ENCODE measurements at regions not wholly inside any gene's neighbourhood (a gene's known extent, or its start where the extent isn't known, plus 50 kb on each side); places are given as distances from the start of the nearest gene placed in this dataset.

DNA sequence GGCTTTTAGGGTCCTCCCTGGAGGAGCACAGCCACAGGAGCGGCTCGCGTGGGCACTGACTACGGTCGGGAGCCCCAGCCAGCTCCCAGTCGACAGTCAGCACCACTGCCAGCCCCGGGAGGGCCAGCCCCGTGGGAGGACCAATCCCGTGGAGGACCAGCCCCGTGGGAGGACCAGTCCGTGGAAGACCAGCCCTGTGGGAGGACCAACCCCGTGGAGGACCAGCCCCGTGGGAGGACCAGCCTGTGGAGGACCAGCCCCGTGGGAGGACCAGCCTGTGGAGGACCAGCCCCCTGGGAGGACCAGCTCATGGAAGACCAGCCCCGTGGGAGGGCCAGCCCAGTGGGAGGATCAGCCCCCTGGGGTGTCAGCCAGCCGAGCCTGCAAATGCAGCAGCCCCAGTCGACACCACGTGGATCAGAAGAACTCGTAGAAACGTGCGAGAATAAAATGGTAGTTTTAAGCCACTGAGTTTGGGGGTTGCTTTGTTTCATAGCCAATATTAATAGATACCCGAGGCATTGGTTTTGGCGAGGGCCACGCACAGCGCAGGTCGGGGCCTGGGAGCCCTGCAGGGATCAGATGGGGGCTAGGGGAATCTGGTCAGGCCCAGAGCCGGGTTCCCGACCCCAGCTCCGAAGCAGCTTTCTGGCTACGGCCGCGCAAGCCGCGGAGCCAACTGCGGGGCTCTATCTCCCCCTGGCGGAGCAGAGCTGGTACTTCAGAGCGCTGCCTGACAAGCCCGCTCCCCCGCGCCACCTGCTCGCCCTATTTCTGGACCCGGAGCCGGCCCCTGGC, 73.0 kb downstream of the TEX51 start:
- POLR2A ChIA-PET, result interaction anchor here (0.6 kb wide), 1 partner anchor 822 kb away, joined by 7 read pairs; no protein-coding TSS in a partner anchor
- CTCF ChIA-PET, result interaction anchor here (0.6 to 2.0 kb wide), 25 partner anchors 8 to 314 kb away, joined by 3 to 18 read pairs (median 3); no protein-coding TSS in a partner anchor
- dilution Hi-C loops (cut with MboI; ENCODE audit: extremely low pct_ligation_motif_present, low sequenced_read_pairs) (no loop called here), intact Hi-C loops (cut with micrococcal nuclease) (loop anchor here (1.0 kb wide), 1 partner anchor 79 kb away; no protein-coding TSS in a partner anchor)
- H2AFZ ChIP-seq (ENCODE audit: low read depth, low read length), result peak overlapping the region; percentile 75
- peak overlapping the region; percentile 42 for H3K4me2 ChIP-seq (ENCODE audit: insufficient read depth, low read length)
- no peaks in the 10 kb centered on the region for H3K4me1 ChIP-seq (ENCODE audit: control insufficient read depth, extremely low read depth, insufficient read depth, low read length)
- DNase-seq (ENCODE audit: low read depth, low spot score) (peak; percentile 63), FAIRE-seq (peak; percentile 68)
- no peak overlapping the region for H3K27ac ChIP-seq (ENCODE audit: insufficient read depth, low read depth, low read length)
- no peaks in the 10 kb centered on the region for H3K79me2 ChIP-seq (ENCODE audit: control insufficient read depth, insufficient read depth, low read length)
- H3K36me3 ChIP-seq (ENCODE audit: control insufficient read depth in 2 of 2, extremely low read depth in 1 of 2, insufficient read depth in 2 of 2, low read length in 2 of 2), result no peaks in the 10 kb centered on the region
- H3K9me3 ChIP-seq (replicated peaks; ENCODE audit: control insufficient read depth, insufficient read depth, low read length), result no peaks in the 10 kb centered on the region
- no TSS peak for BruUV-seq (replicated peaks)
- no peak for TF ChIP-seq POLR2A (IDR thresholded peaks at IDR 0.05; ENCODE audit: low read depth, low read length)
- TF ChIP-seq, protein P1, sequence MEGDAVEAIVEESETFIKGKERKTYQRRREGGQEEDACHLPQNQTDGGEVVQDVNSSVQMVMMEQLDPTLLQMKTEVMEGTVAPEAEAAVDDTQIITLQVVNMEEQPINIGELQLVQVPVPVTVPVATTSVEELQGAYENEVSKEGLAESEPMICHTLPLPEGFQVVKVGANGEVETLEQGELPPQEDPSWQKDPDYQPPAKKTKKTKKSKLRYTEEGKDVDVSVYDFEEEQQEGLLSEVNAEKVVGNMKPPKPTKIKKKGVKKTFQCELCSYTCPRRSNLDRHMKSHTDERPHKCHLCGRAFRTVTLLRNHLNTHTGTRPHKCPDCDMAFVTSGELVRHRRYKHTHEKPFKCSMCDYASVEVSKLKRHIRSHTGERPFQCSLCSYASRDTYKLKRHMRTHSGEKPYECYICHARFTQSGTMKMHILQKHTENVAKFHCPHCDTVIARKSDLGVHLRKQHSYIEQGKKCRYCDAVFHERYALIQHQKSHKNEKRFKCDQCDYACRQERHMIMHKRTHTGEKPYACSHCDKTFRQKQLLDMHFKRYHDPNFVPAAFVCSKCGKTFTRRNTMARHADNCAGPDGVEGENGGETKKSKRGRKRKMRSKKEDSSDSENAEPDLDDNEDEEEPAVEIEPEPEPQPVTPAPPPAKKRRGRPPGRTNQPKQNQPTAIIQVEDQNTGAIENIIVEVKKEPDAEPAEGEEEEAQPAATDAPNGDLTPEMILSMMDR (IDR thresholded peaks at IDR 0.05; ENCODE audit: extremely low read depth in 1 of 2, insufficient read depth in 1 of 2, low read depth in 1 of 2, low read length in 2 of 2), result peak; percentile 85 to 98
- no peak for TF ChIP-seq FOS (IDR thresholded peaks at IDR 0.05; ENCODE audit: borderline replicate concordance, insufficient read depth, low read length)
- no peak for TF ChIP-seq JUN (IDR thresholded peaks at IDR 0.05; ENCODE audit: borderline replicate concordance, insufficient read depth, insufficient read length, low read depth)
- peak; percentile 52 for TF ChIP-seq EZH2 (IDR thresholded peaks at IDR 0.05; ENCODE audit: borderline replicate concordance, low read depth, low read length, severe bottlenecking)
- TF ChIP-seq MYC (IDR thresholded peaks at IDR 0.05; ENCODE audit: low read depth, low read length), result no peak
- TF ChIP-seq POLR2AphosphoS5 (IDR thresholded peaks at IDR 0.05; ENCODE audit: insufficient read depth, low read depth, low read length), result no peak
- TF ChIP-seq GATA2 (IDR thresholded peaks at IDR 0.05; ENCODE audit: insufficient read depth, insufficient read length, low read depth, low read length), result no peak
- TF ChIP-seq, protein P2, sequence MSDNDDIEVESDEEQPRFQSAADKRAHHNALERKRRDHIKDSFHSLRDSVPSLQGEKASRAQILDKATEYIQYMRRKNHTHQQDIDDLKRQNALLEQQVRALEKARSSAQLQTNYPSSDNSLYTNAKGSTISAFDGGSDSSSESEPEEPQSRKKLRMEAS (IDR thresholded peaks at IDR 0.05; ENCODE audit: insufficient read depth, insufficient read length), result no peak
- H3K27me3 ChIP-seq (ENCODE audit: control insufficient read depth in 2 of 2, insufficient read depth in 2 of 2, low read length in 2 of 2), result peaks cover 11% of the 10 kb centered on the region in 2 experiments
- no peaks in the 10 kb centered on the region for H4K20me1 ChIP-seq (replicated peaks; ENCODE audit: control insufficient read depth, extremely low read depth, insufficient read depth, low read length)
- H3K9ac ChIP-seq (replicated peaks; ENCODE audit: extremely low read depth, insufficient read depth, low read length), result peak overlapping the region; percentile 19
- H3K9me1 ChIP-seq (replicated peaks; ENCODE audit: control insufficient read depth, extremely low read depth, insufficient read depth, low read length), result no peaks in the 10 kb centered on the region
- H3K4me3 ChIP-seq (replicated peaks in 1 of 3; ENCODE audit: insufficient read depth in 1 of 3, low read depth in 1 of 3, low read length in 3 of 3), result peak overlapping the region in 1 of 3 experiments; percentile 10
